ENCODE measurements at regions not wholly inside any gene's neighbourhood (a gene's known extent, or its start where the extent isn't known, plus 50 kb on each side); places are given as distances from the start of the nearest gene placed in this dataset.
A peak's percentile ranks its signal among the peaks of the same experiment; 100 is the strongest.
"Not testable (repeated sequence)": the region's sequence is repeated elsewhere in the genome, so short reads cannot be mapped to it uniquely, and the experiment has no call there.

GRCh38 chr5:96114736-96115135 lies 153.1 kb upstream of the ELL2 start:
- no peak for TF ChIP-seq CTCF (IDR thresholded peaks at IDR 0.05; ENCODE audit: low read length, missing control alignments)
- no peak overlapping the region for H3K4me3 ChIP-seq (replicated peaks; ENCODE audit: low read depth, low read length)
- DNase-seq (ENCODE audit: low read depth): peak; percentile 24

DNA sequence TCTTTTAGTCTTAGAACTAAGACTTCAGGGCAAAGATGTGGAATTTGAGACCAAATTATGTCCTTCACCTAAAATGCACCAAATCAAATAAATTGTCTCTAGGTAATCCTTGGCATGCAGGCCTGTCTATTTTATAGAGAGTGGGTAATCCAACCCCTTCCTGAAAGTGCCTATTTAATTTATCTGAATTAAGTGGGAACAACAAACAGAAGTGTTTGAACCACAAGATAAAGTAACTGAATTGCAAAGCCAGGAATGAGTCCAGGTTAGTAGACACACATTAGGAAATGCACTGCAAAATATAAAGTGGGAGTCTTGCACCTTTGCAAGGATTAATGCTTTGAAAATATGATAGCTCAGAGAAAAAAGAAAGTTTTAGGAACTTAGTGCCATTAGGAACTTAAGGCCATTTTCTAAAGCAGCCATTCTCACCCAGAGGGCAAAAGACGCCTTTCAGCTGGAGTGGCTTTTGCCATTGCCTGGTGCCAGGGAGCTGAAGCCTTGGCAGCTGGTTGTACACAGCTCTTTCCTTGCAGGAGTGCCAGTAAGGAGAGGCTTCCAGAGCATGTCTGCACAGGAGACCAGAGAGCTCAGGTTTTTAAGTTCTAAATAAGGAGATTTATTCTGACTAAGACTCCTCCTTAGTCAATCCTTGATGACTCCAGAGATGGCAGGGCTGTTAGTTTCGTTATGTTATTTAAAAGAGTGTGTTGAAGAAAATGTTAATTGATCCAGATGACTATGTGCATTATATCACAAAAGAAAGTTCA lies 151.7 kb upstream of the ELL2 start:
- no peak for TF ChIP-seq CTCF (IDR thresholded peaks at IDR 0.05; ENCODE audit: low read length, missing control alignments)
- no peak for DNase-seq (ENCODE audit: low read depth)
- H3K4me3 ChIP-seq (replicated peaks; ENCODE audit: low read depth, low read length): no peak overlapping the region

DNA sequence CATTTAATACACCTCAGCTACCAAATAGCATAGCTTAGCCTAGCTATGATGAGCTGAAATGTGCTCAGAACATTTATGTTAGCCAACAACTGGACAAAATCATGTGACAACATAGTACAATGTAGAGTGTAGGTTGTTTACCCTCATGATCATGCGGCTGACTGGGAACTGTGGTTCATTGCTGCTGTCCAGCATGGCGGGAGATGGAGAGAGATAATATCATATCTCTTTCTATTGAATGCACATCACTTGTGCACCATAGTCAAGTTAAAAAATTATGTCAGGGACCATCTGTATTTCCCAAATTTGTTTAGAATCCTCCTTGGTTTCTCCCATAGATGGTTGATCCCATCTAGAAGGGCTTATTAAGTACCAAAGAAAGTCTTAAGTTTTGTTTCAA lies 151.1 kb upstream of the ELL2 start:
- no peak for TF ChIP-seq CTCF (IDR thresholded peaks at IDR 0.05; ENCODE audit: low read length, missing control alignments)
- DNase-seq (ENCODE audit: low read depth): no peak

GRCh38 chr5:96112123-96112670 lies 150.5 kb upstream of the ELL2 start:
- no peak for DNase-seq (ENCODE audit: low read depth)
- TF ChIP-seq CTCF (IDR thresholded peaks at IDR 0.05; ENCODE audit: low read length, missing control alignments): no peak
- no peak overlapping the region for H3K4me3 ChIP-seq (replicated peaks; ENCODE audit: low read depth, low read length)

More for the DNA sequence above, 151.1 kb upstream of the ELL2 start:
- no peak overlapping the region for H3K4me3 ChIP-seq (replicated peaks; ENCODE audit: low read depth, low read length)

DNA sequence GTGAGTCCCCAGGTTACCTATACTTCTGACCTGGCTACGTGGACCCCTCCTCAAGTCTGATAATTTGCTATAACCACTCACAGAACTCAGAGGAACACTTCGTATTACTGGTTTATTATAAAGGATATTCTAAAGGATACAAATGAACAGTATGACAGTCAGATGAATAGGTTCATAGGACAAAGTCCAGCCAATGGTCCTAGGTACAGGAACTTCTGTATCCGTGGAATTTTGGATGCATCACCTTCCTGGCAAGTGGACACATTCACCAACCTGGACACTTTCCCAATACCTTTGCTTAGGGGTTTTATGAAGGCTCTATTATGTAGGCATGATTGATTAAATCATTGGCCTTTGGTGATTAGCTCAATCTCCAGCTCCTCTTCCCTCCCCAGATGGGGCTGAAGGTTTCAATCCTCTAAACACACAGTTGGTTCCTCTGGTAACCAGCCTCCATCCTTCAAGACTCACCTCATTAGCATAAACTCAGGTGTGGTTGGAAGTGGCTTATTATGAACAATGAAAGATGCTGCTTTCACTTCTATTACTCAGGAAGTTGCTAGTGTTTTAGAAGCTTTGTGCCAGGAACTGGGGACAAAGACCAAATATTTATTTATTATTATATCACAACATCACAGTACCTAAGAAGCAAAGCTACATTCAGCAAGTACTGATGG lies 149.6 kb upstream of the ELL2 start:
- no peak for TF ChIP-seq CTCF (IDR thresholded peaks at IDR 0.05; ENCODE audit: low read length, missing control alignments)
- DNase-seq (ENCODE audit: low read depth): no peak
- H3K4me3 ChIP-seq (replicated peaks; ENCODE audit: low read depth, low read length): no peak overlapping the region

- TF ChIP-seq CTCF (IDR thresholded peaks at IDR 0.05; ENCODE audit: low read length, missing control alignments): no peak
- no peak for DNase-seq (ENCODE audit: low read depth)
These were observed 148.6 kb upstream of the ELL2 start for GRCh38 chr5:96110300-96110699.

DNA sequence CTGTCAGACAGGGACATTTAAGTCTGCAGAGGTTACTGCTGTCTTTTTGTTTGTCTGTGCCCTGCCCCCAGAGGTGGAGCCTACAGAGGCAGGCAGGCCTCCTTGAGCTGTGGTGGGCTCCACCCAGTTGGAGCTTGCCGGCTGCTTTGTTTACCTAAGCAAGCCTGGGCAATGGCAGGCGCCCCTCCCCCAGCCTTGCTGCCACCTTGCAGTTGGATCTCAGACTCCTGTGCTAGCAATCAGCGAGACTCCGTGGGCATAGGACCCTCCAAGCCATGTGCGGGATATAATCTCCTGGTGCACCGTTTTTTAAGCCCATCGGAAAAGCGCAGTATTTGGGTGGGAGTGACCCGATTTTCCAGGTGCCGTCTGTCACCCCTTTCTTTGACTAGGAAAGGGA lies 147.0 kb upstream of the ELL2 start:
- DNase-seq (ENCODE audit: low read depth): not testable (repeated sequence)

More at GRCh38 chr5:96110300-96110699, 148.6 kb upstream of the ELL2 start:
- no peak overlapping the region for H3K4me3 ChIP-seq (replicated peaks; ENCODE audit: low read depth, low read length)

GRCh38 chr5:96103829-96104228 lies 142.2 kb upstream of the ELL2 start:
- H3K4me3 ChIP-seq (replicated peaks; ENCODE audit: low read depth, low read length); DNase-seq (ENCODE audit: low read depth): not testable (repeated sequence)

More for the DNA sequence above, 147.0 kb upstream of the ELL2 start:
- H3K4me3 ChIP-seq (replicated peaks; ENCODE audit: low read depth, low read length): not testable (repeated sequence)

All from fibroblast of pulmonary artery (primary cell).